Dedifferentiated amniotic fluid mesenchymal stem cell (primary cell): ENCODE measurements at regions not wholly inside any gene's neighbourhood (a gene's known extent, or its start where the extent isn't known, plus 50 kb on each side); places are given as distances from the start of the nearest gene placed in this dataset.

ENCODE experiments used
- DNase-seq: peaks from one replicate; pipeline ENCODE4 v3.0.0-alpha.2; 2016; ENCODE audit errors: extremely low spot score

DNA sequence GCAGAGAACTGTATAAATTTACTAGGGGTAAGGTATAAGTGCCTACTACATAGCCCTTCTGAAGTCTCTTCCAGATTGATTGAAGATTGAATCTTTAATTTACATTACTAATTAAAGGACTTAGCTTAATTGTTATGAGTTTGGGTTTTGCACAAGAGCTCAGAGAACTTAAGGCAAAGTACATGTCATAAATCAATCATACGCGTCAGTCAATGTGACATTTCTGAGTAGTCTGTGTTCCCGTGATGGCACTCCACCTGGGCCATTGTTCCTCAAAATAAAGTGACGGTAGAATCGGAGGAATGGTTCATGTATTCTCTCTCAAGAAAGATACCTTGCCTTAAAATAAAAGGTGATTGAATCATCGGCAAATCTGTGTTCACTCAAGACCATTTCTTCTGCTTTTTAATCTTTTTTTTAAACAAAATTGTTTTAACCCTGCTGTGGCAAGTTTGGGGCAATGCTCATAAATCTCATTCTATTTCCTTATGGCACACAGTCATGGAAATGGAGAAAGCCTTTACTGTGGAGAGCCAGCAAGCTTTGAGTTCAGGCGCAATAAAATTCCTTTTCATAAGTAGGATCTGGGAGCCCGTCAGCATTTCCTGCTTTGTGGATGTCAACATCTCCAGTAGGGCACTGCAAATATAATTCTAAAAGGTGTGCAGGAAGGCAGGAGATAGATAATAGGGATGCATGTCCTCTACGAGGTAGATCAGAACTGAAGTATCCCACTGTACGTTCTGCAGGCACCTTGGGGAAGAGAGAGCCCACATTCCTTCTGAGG is 427.4 kb downstream of the GATA3 start:
- no peak for DNase-seq

DNA sequence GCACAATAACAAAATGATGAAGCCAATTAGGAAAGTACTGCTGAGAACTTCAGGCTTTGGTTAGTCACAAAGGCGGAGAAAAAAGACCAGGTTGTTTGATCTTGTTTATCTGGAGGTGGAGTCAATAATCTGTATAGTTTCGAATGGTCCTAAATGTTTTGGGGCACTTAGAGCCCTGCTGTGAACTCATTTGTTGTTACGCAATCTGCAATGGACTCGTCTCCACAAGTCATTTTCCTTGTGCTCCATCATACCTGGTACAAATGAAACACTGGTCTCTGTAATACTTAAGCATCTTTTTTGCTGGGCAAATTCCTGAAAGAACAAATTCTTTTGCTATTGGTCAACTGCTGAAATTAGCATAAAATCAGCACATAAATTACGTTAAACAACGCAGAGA is 430.5 kb downstream of the GATA3 start:
- DNase-seq, result no peak

DNA sequence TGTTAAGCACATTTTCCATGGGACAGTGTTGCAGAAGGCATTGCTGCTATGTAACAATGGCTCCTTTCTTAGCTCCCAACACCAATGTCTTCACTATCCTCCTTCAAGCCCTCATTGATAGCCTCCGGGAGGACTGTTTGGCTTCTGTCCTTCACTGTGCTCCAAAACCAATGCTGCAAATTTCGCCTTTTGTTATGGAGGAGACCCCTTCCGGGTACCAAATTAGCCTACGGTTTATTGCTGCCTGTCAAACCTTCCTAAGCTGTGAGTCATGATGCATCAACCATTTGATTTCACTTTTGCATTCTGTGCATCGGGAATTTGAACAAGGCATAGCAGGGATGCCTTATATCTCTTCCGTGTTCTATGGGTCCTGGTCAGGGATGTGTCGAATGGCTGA is 432.9 kb downstream of the GATA3 start:
- DNase-seq, result no peak

DNA sequence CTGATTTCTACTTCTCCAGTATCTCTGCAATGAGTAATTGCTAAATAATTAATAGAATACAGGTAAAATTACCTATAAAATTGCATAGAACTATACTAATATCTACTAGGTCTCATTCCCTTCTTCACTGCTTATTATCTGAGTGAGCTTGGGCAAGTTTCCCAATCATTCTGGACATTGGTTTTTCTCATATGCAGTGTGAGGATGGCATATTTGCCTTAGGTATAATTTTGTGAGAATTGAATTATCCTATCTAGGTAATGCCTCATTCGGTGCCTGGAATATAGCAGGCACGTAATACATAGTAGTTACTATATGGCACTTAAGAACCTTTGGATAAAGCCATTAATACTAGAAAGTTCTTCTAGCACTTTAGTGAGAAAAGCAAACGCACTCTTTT is 434.7 kb downstream of the GATA3 start:
- DNase-seq, result no peak

DNA sequence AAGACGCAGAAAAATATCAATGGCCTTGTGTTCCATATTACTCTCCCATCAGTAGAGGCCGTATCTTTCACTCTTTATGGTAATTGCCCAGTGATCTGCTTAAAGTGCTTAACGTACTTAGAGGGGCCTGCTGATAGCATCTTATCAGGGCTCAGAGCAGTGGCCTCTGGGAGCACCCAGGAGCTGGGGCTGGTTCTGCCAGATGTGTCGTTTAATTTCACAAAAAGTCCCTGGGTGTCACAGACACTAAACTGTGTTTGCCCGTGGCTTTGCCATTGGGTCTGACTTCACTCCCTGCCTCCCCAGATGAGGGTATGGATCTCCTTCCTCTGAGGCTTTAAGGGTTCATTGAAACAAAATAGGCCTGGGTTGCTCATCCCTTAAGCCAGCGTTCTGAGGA is 435.3 kb downstream of the GATA3 start:
- DNase-seq, result no peak

DNA sequence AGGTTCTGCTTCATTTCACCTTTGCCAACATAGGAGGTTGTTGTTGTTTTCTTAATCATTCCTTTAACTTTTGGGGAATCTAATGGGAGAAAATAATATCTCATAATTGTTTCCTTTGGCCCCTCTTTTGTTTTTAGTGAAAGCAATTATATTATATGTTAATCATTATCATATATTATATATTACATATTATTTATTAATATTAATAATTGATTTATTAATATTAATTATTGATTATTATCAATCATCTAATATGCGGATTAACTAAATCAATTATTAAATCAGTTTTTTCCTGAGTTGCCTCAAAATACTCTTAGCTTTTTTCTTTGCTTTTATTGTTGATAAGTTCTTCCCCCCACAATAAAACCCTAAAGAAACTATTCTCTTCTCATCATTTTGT is 443.8 kb downstream of the GATA3 start:
- DNase-seq, result no peak

DNA sequence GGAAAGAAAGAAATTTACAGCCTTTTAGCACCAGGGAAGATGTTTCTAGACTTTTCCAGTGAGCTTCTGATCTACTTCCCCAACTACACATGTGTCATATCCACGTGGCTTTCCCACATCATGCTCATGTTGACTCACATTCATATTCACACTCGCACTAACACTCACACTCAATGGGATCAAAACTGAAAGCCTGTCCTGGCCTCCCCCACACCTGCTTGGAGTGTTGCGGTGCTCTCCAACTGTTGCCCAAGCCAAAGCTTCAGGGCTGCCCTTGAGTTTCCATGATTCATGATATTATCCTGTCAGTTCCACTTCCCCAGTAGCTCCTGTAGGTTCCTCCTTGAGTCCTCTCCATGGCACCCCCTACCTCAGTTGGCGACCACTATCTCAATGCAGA is 444.4 kb downstream of the GATA3 start:
- DNase-seq, result no peak

DNA sequence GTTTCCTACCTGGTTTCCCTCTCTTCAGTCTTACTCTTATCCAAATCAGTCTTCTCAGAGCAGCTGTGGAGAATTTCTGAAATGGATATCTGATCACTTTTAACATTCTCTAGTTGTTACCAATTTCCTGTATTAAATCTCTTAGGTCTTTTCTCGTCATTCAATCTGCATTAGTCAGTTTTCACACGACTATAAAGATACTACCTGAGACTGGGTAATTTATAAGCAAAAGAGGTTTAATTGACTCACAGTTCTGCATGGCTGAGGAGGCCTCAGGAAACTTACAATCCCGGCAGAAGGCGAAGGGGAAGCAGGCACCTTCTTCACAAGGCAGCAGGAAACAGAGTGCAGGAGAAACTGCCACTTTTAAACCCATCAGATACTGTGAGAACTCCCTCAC is 444.8 kb downstream of the GATA3 start:
- DNase-seq, result no peak

DNA sequence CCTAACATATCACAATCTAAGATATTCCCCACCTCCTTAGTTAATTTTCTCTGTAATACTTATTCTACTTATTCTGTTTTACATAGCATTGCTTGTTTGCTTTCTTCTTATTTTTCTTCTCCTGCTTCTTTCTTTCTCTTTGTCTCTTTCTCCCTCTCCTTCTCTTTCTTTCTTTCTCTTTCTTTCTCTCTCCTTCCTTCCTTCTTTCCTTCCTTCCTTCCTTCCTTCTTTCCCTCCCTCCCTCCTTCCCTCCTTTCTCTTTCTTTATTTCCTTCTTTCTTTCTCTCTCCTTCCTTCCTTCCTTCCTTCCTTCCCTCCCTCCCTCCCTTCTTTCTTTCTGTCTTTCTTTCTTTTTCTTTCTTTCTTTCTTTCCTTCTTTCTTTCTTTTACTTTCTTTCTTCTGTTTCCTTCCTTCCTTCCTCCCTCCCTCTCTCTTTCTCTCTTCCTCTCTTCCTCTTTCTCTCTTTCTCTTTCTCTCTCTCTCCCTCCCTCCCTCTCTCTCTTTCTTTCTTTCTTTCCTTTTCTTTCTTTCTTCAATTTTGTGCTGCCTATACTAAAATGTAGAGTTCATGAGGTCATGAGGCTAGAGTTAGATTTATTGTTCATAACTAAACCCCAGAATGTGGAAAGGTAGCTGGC is 445.4 kb downstream of the GATA3 start:
- DNase-seq, result no peak

DNA sequence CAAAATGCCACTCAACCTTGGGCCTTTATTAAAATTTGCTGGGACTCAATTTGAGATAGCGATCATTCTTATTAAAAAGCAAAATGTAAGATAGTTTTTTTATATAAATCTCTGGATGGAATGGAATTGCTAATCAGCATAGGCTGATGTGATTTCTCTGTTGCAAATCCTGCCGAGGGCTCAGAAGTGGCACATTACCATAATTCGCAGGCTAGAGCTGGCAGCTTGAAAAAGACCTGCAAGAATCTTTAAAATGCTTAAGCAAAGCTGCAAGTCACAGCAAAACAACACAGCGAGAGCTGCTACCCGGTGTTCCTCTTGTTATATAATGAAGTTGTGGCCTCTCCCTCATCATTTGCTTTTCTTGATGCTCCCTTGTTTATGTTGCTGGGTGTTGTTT is 448.1 kb downstream of the GATA3 start:
- DNase-seq, result no peak

DNA sequence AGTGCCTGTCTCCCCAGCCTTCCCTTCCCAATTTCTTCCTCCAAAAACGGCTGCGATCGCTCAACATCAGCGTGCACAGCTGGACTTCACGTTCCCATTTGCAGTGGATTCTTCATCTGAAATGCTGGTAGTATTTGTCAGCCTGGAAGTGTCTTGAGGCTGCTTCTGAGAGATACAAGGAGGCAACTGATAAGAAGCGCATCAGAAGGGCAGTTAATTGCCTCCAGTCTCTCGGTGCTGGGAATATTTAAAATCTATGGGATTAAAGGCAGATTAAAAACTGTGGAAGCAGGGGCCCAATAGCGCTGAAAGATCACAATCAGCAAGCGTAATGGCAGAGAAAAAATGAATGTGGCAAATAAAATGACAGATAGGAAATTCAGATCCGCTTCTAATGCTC is 450.0 kb downstream of the GATA3 start:
- no peak for DNase-seq

DNA sequence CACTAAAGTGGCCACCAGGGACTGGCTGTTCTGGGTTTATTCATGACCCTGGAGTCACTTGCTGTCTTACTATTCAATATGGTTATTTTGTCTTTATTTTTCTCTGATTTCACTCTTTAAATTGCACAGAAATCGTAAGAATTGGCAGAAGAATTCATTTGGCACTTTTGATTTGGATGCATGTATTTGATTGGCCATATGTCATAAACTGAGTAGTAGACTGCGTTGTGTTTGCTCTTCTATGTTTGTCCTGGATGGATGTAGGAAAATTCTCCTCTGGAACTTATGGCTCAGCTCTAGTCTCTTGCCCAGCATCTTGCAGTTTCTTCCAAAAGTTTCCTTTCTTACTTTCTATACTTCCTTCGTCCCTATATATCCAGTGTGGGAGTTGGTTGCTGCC is 452.7 kb downstream of the GATA3 start:
- DNase-seq, result no peak

DNA sequence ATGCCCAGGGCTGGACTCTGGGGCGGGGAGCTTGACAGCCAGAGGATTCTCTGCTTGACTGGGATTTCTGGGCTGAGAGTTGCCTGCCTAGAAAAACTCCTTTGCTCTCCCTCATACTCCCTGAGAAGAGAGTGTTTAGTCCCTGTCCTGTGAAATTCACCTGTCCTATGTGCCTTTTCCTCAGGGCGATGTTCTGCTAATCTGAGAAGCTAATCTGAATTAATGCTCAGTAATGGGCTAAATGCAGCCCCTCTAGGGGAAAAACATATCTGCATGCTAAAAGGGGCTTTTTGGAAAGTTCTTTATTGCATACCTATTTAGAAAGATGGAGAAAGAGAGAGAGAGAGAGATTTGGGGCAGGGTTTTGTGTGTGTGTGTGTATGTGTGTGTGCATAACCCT is 454.4 kb downstream of the GATA3 start:
- DNase-seq, result no peak

DNA sequence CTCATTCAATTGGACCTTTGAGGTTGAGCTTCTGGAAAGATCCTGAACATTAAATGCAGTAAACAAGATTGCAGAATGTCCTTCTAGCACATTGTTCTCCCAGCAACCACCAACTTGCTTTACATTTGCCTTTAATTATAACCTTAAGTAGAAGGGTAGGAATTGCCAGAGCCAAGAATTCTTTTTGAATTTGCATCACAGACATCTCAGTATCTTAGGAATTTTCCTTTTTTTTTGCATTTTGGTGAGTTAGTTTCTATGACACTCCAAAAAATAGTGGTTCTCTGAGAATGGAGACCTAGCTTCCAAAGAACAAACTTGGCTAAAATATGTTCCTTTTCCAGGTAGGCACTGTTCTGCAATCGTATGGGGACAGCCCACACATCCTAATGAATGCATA is 456.0 kb downstream of the GATA3 start:
- no peak for DNase-seq

DNA sequence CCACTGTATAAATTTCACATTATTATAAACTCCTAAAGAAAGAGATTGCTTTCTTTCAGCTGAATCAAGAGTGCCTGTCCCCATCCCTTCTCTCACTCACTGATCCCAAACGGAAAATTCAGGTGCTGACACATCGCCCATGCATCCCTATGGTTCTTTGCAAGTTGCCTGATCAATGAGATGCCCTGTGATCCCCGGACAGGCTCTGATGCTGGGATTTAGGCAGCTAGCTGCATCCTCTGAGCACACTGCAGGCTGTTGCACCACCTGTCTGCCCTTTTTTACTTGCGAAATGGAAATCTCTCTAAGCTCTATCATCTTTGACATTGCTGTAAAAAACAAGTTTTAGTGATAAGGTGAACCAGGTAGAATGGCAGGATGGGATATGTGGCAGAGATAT is 456.5 kb downstream of the GATA3 start:
- DNase-seq, result no peak

DNA sequence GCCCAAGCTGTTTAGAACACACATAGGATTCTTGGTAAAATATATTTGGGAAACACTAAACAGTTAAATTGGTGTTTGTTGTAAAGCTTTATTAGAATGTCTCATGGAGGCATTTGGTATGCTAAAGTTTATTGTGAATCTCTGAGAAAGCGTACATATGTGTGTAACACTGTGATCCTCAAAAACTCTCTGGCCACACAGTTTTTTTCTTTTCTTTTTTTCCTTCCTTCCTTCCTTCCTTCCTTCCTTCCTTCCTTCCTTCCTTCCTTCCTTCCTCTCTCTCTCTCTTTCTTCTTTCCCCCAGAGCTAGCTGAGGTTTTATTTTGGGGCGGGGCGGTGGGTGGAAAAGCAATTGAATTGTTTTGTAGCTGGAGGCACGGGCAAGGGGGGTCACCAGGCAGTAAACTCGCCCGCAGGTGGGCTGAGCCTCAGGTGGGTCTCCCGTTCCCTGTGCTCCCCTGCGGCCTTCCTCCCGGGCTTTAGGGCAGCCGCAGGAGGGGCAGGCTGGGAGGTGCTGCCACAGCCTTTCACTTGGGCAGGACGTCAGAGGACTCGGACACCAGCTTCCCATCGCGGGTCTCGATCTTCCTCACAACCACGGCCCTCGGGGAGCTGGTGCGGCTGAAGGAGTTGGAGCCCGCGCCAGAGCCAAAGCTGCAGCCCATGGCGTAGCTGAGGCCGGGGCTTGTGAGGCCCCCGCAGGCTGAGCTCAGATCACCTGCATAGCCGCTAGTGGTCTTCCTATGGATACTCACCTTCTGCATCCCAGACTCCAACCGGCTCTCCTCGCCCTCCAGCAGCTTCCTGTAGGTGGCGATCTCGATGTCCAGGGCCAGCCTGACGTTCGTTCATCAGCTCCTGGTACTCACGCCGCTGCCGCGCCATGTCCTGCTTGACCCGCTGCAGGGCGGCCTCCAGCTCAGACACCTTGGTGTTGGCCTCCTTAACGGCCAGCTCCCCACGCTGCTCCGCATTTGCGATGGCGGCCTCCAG is 459.0 kb downstream of the GATA3 start:
- no peak for DNase-seq

DNA sequence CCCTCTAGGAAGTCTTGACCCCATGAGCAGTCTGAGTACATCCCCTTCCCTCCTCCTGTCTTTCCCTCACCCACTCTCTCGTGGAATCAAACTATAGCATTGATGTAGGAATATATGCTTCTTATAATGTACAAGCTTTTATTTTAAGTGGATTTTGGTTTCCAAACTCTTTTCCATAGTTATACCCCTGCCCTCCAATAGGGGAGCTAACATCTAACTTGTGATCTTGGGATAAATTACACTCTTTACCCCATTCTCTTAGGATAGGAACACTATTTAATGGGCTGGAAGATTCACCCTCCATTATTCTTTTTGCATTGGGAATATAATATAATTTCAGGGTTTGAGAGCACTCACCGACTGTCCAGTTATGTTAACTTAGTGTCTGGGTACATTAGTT is 465.9 kb downstream of the GATA3 start:
- DNase-seq, result no peak

DNA sequence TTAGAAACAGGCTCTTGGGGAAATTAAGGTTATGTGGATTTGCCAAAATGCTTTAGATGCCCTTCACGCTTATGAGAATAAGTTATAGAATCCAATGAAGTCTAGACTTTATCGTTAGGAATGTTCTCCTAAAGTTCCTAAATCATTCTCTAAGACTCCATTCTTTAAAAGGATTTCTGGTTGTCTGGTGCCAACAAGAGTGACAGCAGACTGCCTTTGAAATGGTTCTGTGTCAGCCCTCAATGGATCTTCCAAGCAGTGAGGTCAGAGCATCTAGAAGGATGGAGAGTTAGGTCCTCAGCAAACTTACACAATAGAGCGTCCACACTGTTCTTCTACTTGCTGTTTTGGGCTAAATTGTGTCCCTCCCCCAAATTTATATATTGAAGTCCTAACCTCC is 473.3 kb downstream of the GATA3 start:
- no peak for DNase-seq

DNA sequence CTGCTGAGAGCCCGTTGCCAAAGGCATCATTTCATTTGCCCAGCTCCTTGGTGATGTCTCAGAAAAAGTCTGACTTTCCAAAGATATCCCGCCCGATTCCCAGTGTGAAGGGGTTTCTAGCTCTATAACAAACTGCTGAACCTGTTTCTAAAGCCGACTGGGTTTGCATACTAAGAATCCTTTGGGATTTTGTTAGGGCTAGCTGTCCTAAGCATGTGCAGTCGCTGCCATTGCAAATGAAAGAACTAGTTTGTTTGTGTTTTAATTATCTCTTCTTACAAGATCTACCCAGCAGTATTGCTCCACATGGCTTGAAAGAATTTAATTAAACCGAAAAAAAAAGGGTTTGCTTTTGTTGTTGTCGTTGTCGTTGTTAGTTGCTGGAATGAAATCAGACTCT is 476.6 kb downstream of the GATA3 start:
- DNase-seq, result no peak

DNA sequence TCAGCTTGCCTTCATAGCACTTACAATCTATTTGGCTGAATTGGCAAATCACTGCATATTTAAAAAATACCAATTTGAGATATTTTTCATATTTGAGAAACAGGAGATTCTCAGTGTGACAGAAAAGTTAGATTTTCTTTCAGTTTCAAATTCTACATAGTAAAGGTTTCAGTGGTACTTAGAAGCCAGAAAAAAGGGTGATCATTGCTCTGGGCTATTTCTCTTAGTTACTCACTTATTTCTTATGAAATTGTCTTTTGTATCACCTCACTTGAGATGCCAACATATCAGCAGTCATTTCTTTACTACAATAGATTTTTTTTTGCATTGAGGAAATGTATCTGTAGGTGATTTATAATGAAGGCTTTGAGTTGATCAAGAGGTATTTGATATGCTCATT is 478.2 kb downstream of the GATA3 start:
- DNase-seq, result no peak

DNA sequence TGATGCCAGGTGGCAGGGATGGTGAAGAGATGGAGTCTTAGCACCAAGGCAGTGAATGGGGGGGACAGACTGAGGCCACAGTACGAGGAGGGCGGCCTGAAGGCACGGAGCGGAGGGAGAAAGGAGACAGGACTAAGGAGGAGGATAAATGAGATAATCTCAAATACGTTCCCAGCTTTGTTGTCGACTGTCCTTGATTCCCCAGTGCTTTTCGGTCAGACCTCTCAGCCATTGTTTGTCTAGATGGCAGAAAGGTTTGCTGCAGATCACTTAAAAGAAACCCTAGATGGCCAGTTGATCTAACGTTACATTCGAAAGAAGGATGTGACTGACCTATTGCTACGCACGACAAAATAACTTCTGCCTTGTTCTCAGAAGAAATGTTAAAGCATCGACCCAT is 479.0 kb downstream of the GATA3 start:
- no peak for DNase-seq

DNA sequence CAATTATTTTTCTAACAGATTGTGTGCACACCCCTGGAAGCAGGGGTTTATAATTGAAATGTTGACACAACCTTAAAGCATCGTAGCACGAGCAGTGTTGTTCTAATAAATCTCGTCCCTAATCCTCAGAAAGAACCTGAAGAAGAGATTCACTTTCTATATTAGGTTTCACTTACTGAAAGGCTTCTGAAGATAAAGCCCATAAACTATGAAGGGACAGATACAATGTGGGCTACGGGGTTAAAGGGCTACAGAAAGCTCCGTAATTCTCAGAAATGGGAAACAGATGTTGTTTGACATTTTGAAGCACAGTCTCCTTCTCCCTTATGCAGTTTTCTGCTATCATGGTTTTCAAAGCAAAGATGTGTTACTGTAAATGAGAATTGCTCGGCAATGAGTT is 479.6 kb downstream of the GATA3 start:
- no peak for DNase-seq

DNA sequence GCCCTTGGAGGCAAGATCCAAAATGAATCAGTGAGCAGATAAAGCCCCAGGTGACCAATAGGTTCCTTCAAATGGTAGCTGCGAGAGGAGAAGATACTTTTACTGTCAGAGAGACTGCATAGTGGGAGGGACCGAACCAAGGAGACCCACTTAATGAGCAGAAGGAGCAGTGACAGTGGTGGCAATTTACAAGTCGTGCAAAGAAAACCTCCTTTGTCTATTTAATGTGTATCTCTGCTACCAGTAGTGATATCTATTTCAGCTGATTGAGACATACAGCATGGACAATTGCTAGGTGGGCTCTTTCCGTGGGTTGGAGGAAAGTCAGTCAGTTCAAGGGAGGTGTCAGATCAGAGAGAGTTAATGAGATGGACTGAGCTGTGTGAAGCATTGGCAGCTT is 480.4 kb downstream of the GATA3 start:
- DNase-seq, result no peak
